GM12878 (cell line): ENCODE measurements at regions not wholly inside any gene's neighbourhood (a gene's known extent, or its start where the extent isn't known, plus 50 kb on each side); places are given as distances from the start of the nearest gene placed in this dataset.

Source experiments
- ATAC-seq: fragments of 200-7000 bp; cut with Tn5 transposase; 3 replicates; pipeline ENCODE4 v1.9.1; 2020; ENCODE audit warnings: mild to moderate bottlenecking, moderate library complexity
- BruUV-seq: library from RNA; stranded (reverse); fragments of 400-500 nt; replicated peaks from 2 replicates; lab custom pipeline; 2021; lab: Mats Ljungman, UMichigan
- CTCF ChIA-PET: fragments of 300-600 bp; sonication (Branson Sonifier 250); formaldehyde crosslinking; extraction: SDS; loops from one replicate; lab custom pipeline; 2021; ENCODE audit warnings: inconsistent platforms; lab: Yijun Ruan, JAX
- POLR2A ChIA-PET: fragments of 350-600 bp; formaldehyde crosslinking; extraction: SDS; loops from one replicate; lab custom pipeline; 2021; ENCODE audit warnings: inconsistent platforms; lab: Charles Lee
- RAD21 ChIA-PET: fragments of 300-600 bp; sonication (Branson Sonifier 250); formaldehyde crosslinking; loops from one replicate; lab custom pipeline; 2023; ENCODE audit warnings: antibody characterized with exemption; ENCODE audit not compliant: unreplicated experiment; lab: Charles Lee
- SMC1A ChIA-PET: fragments of 300-600 bp; sonication (Branson Sonifier 250); formaldehyde crosslinking; loops from one replicate; lab custom pipeline; 2023; ENCODE audit not compliant: unreplicated experiment, uncharacterized antibody; lab: Charles Lee
- DNase-seq: peaks from one replicate; pipeline ENCODE4 v3.0.0-alpha.2; 2011; ENCODE audit warnings: low read depth, low spot score
- FAIRE-seq: peaks from 3 replicates; lab custom pipeline; 2011; peaks lifted over from hg19 to GRCh38; lab: Jason Lieb, UNC
- H2AFZ ChIP-seq: 2 replicates; pipeline ENCODE4 v1.6.0; 2011; ENCODE audit warnings: low read depth, low read length, control low read depth; ENCODE audit not compliant: control insufficient read depth
- H3K27ac ChIP-seq: 2 replicates; pipeline ENCODE4 v1.5.1; 2011; ENCODE audit warnings: control low read depth; ENCODE audit not compliant: control insufficient read depth, insufficient read depth
- H3K27me3 ChIP-seq, 2 experiments: replicated peaks in 1 of 2; 2 replicates each; pipeline versions ENCODE4 v1.6.0 to v1.6.1; 2011; ENCODE audit warnings: low read length in 1 of 2; ENCODE audit not compliant: control insufficient read depth in 2 of 2, insufficient read depth in 2 of 2
- H3K36me3 ChIP-seq, 2 experiments: 2 replicates each; pipeline ENCODE4 v1.5.1; 2011; ENCODE audit warnings: low read length in 1 of 2; ENCODE audit not compliant: control insufficient read depth in 2 of 2, insufficient read depth in 2 of 2
- H3K4me1 ChIP-seq: 2 replicates; pipeline ENCODE4 v1.6.1; 2011; ENCODE audit warnings: mild to moderate bottlenecking, low read length, moderate library complexity, mixed read lengths; ENCODE audit not compliant: control insufficient read depth, insufficient read depth
- H3K4me2 ChIP-seq: 2 replicates; pipeline ENCODE4 v1.6.0; 2011; ENCODE audit warnings: control low read depth; ENCODE audit not compliant: control insufficient read depth, insufficient read depth
- H3K4me3 ChIP-seq: fragments of 200-600 bp; sonication (generic); 2 replicates; pipeline ENCODE4 v1.5.1; 2016
- H3K79me2 ChIP-seq: 2 replicates; pipeline ENCODE4 v1.6.0; 2011; ENCODE audit warnings: low read length; ENCODE audit not compliant: control insufficient read depth, insufficient read depth
- H3K9ac ChIP-seq: 2 replicates; pipeline ENCODE4 v1.8.0; 2011; ENCODE audit warnings: low read length, control low read depth, mixed read lengths; ENCODE audit not compliant: control insufficient read depth, insufficient read depth
- H3K9me3 ChIP-seq: replicated peaks from 3 replicates; pipeline ENCODE4 v1.5.1; 2011; ENCODE audit warnings: mild to moderate bottlenecking, low read length; ENCODE audit not compliant: control insufficient read depth, insufficient read depth
- H4K20me1 ChIP-seq: 2 replicates; pipeline ENCODE4 v1.6.0; 2011; ENCODE audit not compliant: control insufficient read depth, insufficient read depth
- CEBPB ChIP-seq, 2 experiments: fragments of 150-350 bp in 1 of 2; IDR thresholded peaks; 2 replicates each; pipeline ENCODE4 v1.6.1; 2012 to 2014; ENCODE audit warnings: low read depth in 2 of 2, low read length in 2 of 2, borderline replicate concordance in 1 of 2, inconsistent platforms in 1 of 2
- CREM ChIP-seq: IDR thresholded peaks from 2 replicates; pipeline ENCODE4 v1.6.1; 2014; ENCODE audit warnings: antibody characterized with exemption, low read depth
- ESRRA ChIP-seq: IDR thresholded peaks from 2 replicates; pipeline ENCODE4 v1.6.1; 2012; ENCODE audit warnings: mild to moderate bottlenecking, low read length, improper control_type of control experiment
- KLF5 ChIP-seq: fragments of 450-650 bp; IDR thresholded peaks from 2 replicates; pipeline ENCODE4 v1.6.1; 2014; ENCODE audit warnings: mild to moderate bottlenecking; ENCODE audit not compliant: partially characterized antibody
- LARP7 ChIP-seq: fragments of 450-650 bp; IDR thresholded peaks from 2 replicates; pipeline ENCODE4 v1.6.1; 2017; ENCODE audit warnings: mild to moderate bottlenecking
- NBN ChIP-seq: fragments of 450-650 bp; IDR thresholded peaks from 2 replicates; pipeline ENCODE4 v1.6.1; 2016
- NRF1 ChIP-seq: conservative IDR thresholded peaks from 2 replicates; pipeline ENCODE4 v1.6.1; 2011; ENCODE audit warnings: mild to moderate bottlenecking, low read depth, low read length, improper control_type of control experiment
- PKNOX1 ChIP-seq: fragments of 450-650 bp; IDR thresholded peaks from 2 replicates; pipeline ENCODE4 v1.6.1; 2016; ENCODE audit warnings: mild to moderate bottlenecking
- RCOR1 ChIP-seq: conservative IDR thresholded peaks from 2 replicates; pipeline ENCODE4 v1.6.1; 2012; ENCODE audit warnings: low read depth, low read length, improper control_type of control experiment
- RELA ChIP-seq: fragments of 450-650 bp; IDR thresholded peaks from 2 replicates; pipeline ENCODE4 v1.8.0; 2014; ENCODE audit warnings: borderline replicate concordance; ENCODE audit not compliant: partially characterized antibody
- SKIL ChIP-seq: fragments of 450-650 bp; IDR thresholded peaks from 2 replicates; pipeline ENCODE4 v1.6.1; 2017; ENCODE audit warnings: mild to moderate bottlenecking, low read depth, inconsistent platforms; ENCODE audit not compliant: poor library complexity, severe bottlenecking
- SPI1 ChIP-seq: IDR thresholded peaks from 2 replicates; pipeline ENCODE4 v1.6.1; 2011; ENCODE audit warnings: low read depth, mild to moderate bottlenecking, low read length, moderate library complexity, borderline replicate concordance; ENCODE audit not compliant: insufficient read depth
- SREBF2 ChIP-seq: IDR thresholded peaks from 2 replicates; pipeline ENCODE4 v1.6.1; 2012; ENCODE audit warnings: mild to moderate bottlenecking, low read length
- TCF7 ChIP-seq: IDR thresholded peaks from 2 replicates; pipeline ENCODE4 v1.6.1; 2014; ENCODE audit warnings: antibody characterized with exemption, borderline replicate concordance
- YBX1 ChIP-seq: fragments of 450-650 bp; IDR thresholded peaks from 2 replicates; pipeline ENCODE4 v1.6.1; 2016; ENCODE audit warnings: antibody characterized with exemption
- ZNF207 ChIP-seq: fragments of 450-650 bp; IDR thresholded peaks from 2 replicates; pipeline ENCODE4 v1.6.1; 2014; ENCODE audit warnings: antibody characterized with exemption, mild to moderate bottlenecking, borderline replicate concordance
- ZNF274 ChIP-seq: IDR thresholded peaks from one replicate; pipeline ENCODE4 v1.8.0; 2011; ENCODE audit not compliant: insufficient read length, insufficient read depth
- WGBS: methylation state at CpG from one replicate; pipeline ENCODE4 v1.1.6; 2016; ENCODE audit warnings: low lambda C conversion rate; ENCODE audit not compliant: insufficient replicate concordance, insufficient coverage; ENCODE audit errors: missing lambda C conversion rate; 5-methylcytosine and 5-hydroxymethylcytosine counted together
- in situ Hi-C: fragments of 300-500 bp; cut with MboI; formaldehyde crosslinking; loops from 9 replicates; pipeline ENCODE4 v1.14.3; 2018; ENCODE audit warnings: mixed read lengths
- intact Hi-C: fragments of 100-400 bp; cut with micrococcal nuclease; formaldehyde crosslinking; loops from one replicate; pipeline ENCODE4 v1.14.2; 2022; ENCODE audit not compliant: unreplicated experiment

- no peaks in the 10 kb centered on the region; the same call in 2 of the 3 replicates for H3K9me3 ChIP-seq
- no peak overlapping the region for H2AFZ ChIP-seq
- ChIA-PET CTCF (no interaction called here), SMC1A (no interaction called here)
- H3K36me3 ChIP-seq = no peaks in the 10 kb centered on the region
- no peak for ATAC-seq
- no peaks in the 10 kb centered on the region for H3K27me3 ChIP-seq
- no peak overlapping the region for H3K27ac ChIP-seq
- no peaks in the 10 kb centered on the region for H3K79me2 ChIP-seq
- no peak overlapping the region for H3K4me3 ChIP-seq
- no peak overlapping the region for H3K4me2 ChIP-seq
- no TSS peak for BruUV-seq
- TF ChIP-seq KLF5 = no peak
- TF ChIP-seq LARP7 = no peak
- TF ChIP-seq ZNF274 = no peak
- no peak for TF ChIP-seq TCF7
- TF ChIP-seq RCOR1 = no peak
- no peak for TF ChIP-seq NBN
- TF ChIP-seq PKNOX1 = no peak
- no peak for TF ChIP-seq CEBPB (IDR thresholded peaks at IDR 0.05; ENCODE audit: borderline replicate concordance in 1 of 2, low read depth in 2 of 2, low read length in 2 of 2)
- no peak for TF ChIP-seq RELA
- no peak for TF ChIP-seq ZNF207
- no peak for TF ChIP-seq CREM
- no peak for TF ChIP-seq SKIL
- no peak for TF ChIP-seq YBX1
- TF ChIP-seq SPI1 = no peak
- no peak for TF ChIP-seq NRF1
- no peak for TF ChIP-seq SREBF2
- no peak for TF ChIP-seq ESRRA
- TF ChIP-seq, all 136 proteins: peak for 0
- Histone ChIP-seq H3K9ac (no peak overlapping the region), H4K20me1 (no peaks in the 10 kb centered on the region), H3K4me1 (no peaks in the 10 kb centered on the region)
- FAIRE-seq = no peak
- RAD21 ChIA-PET = no interaction called here
- in situ Hi-C loops (no loop called here), intact Hi-C loops (no loop called here)
- POLR2A ChIA-PET = no interaction called here
- 0% methylated on average over 4 of the region's 4 CpGs for WGBS
- DNase-seq = no peak
Observed at GRCh38 chr9:23447944-23448343, 378.1 kb downstream of the ELAVL2 start.
